GM12878 (cell line): ENCODE measurements at regions not wholly inside any gene's neighbourhood (a gene's known extent, or its start where the extent isn't known, plus 50 kb on each side); places are given as distances from the start of the nearest gene placed in this dataset.

Source experiments
- ATAC-seq: fragments of 200-7000 bp; cut with Tn5 transposase; 3 replicates; pipeline ENCODE4 v1.9.1; 2020; ENCODE audit warnings: mild to moderate bottlenecking, moderate library complexity
- BruUV-seq: library from RNA; stranded (reverse); fragments of 400-500 nt; replicated peaks from 2 replicates; lab custom pipeline; 2021; lab: Mats Ljungman, UMichigan
- CTCF ChIA-PET: fragments of 300-600 bp; sonication (Branson Sonifier 250); formaldehyde crosslinking; extraction: SDS; loops from one replicate; lab custom pipeline; 2021; ENCODE audit warnings: inconsistent platforms; lab: Yijun Ruan, JAX
- POLR2A ChIA-PET: fragments of 350-600 bp; formaldehyde crosslinking; extraction: SDS; loops from one replicate; lab custom pipeline; 2021; ENCODE audit warnings: inconsistent platforms; lab: Charles Lee
- RAD21 ChIA-PET: fragments of 300-600 bp; sonication (Branson Sonifier 250); formaldehyde crosslinking; loops from one replicate; lab custom pipeline; 2023; ENCODE audit warnings: antibody characterized with exemption; ENCODE audit not compliant: unreplicated experiment; lab: Charles Lee
- SMC1A ChIA-PET: fragments of 300-600 bp; sonication (Branson Sonifier 250); formaldehyde crosslinking; loops from one replicate; lab custom pipeline; 2023; ENCODE audit not compliant: unreplicated experiment, uncharacterized antibody; lab: Charles Lee
- DNase-seq: peaks from one replicate; pipeline ENCODE4 v3.0.0-alpha.2; 2011; ENCODE audit warnings: low read depth, low spot score
- FAIRE-seq: peaks from 3 replicates; lab custom pipeline; 2011; peaks lifted over from hg19 to GRCh38; lab: Jason Lieb, UNC
- H2AFZ ChIP-seq: 2 replicates; pipeline ENCODE4 v1.6.0; 2011; ENCODE audit warnings: low read depth, low read length, control low read depth; ENCODE audit not compliant: control insufficient read depth
- H3K27ac ChIP-seq: 2 replicates; pipeline ENCODE4 v1.5.1; 2011; ENCODE audit warnings: control low read depth; ENCODE audit not compliant: control insufficient read depth, insufficient read depth
- H3K27me3 ChIP-seq, 2 experiments: replicated peaks in 1 of 2; 2 replicates each; pipeline versions ENCODE4 v1.6.0 to v1.6.1; 2011; ENCODE audit warnings: low read length in 1 of 2; ENCODE audit not compliant: control insufficient read depth in 2 of 2, insufficient read depth in 2 of 2
- H3K36me3 ChIP-seq, 2 experiments: 2 replicates each; pipeline ENCODE4 v1.5.1; 2011; ENCODE audit warnings: low read length in 1 of 2; ENCODE audit not compliant: control insufficient read depth in 2 of 2, insufficient read depth in 2 of 2
- H3K4me1 ChIP-seq: 2 replicates; pipeline ENCODE4 v1.6.1; 2011; ENCODE audit warnings: mild to moderate bottlenecking, low read length, moderate library complexity, mixed read lengths; ENCODE audit not compliant: control insufficient read depth, insufficient read depth
- H3K4me2 ChIP-seq: 2 replicates; pipeline ENCODE4 v1.6.0; 2011; ENCODE audit warnings: control low read depth; ENCODE audit not compliant: control insufficient read depth, insufficient read depth
- H3K4me3 ChIP-seq: fragments of 200-600 bp; sonication (generic); 2 replicates; pipeline ENCODE4 v1.5.1; 2016
- H3K79me2 ChIP-seq: 2 replicates; pipeline ENCODE4 v1.6.0; 2011; ENCODE audit warnings: low read length; ENCODE audit not compliant: control insufficient read depth, insufficient read depth
- H3K9ac ChIP-seq: 2 replicates; pipeline ENCODE4 v1.8.0; 2011; ENCODE audit warnings: low read length, control low read depth, mixed read lengths; ENCODE audit not compliant: control insufficient read depth, insufficient read depth
- H3K9me3 ChIP-seq: replicated peaks from 3 replicates; pipeline ENCODE4 v1.5.1; 2011; ENCODE audit warnings: mild to moderate bottlenecking, low read length; ENCODE audit not compliant: control insufficient read depth, insufficient read depth
- H4K20me1 ChIP-seq: 2 replicates; pipeline ENCODE4 v1.6.0; 2011; ENCODE audit not compliant: control insufficient read depth, insufficient read depth
- CHD2 ChIP-seq: IDR thresholded peaks from 2 replicates; pipeline ENCODE4 v1.6.1; 2011; ENCODE audit warnings: low read depth, low read length, improper control_type of control experiment, borderline replicate concordance
- FOXK2 ChIP-seq: fragments of 450-650 bp; IDR thresholded peaks from 2 replicates; pipeline ENCODE4 v1.6.1; 2017; ENCODE audit warnings: mild to moderate bottlenecking, moderate library complexity
- KDM1A ChIP-seq: fragments of 200-600 bp; sonication (generic); IDR thresholded peaks from 2 replicates; pipeline ENCODE4 v1.6.1; 2016; ENCODE audit warnings: borderline replicate concordance
- NBN ChIP-seq: fragments of 450-650 bp; IDR thresholded peaks from 2 replicates; pipeline ENCODE4 v1.6.1; 2016
- NFIC ChIP-seq: IDR thresholded peaks from 2 replicates; pipeline ENCODE4 v1.6.1; 2012; ENCODE audit warnings: low read depth, mild to moderate bottlenecking, inconsistent platforms, low read length, moderate library complexity
- NFYA ChIP-seq: IDR thresholded peaks from 2 replicates; pipeline ENCODE4 v1.6.1; 2011; ENCODE audit warnings: low read depth, mild to moderate bottlenecking, low read length, improper control_type of control experiment, borderline replicate concordance
- NR2C2 ChIP-seq: IDR thresholded peaks from 2 replicates; pipeline ENCODE4 v1.6.1; 2011; ENCODE audit warnings: borderline replicate concordance, low read depth; ENCODE audit not compliant: control insufficient read depth, insufficient read length
- RAD51 ChIP-seq: fragments of 450-650 bp; IDR thresholded peaks from 2 replicates; pipeline ENCODE4 v1.6.1; 2016; ENCODE audit warnings: moderate library complexity, mild to moderate bottlenecking, inconsistent platforms
- RBBP5 ChIP-seq: fragments of 200-600 bp; sonication (generic); conservative IDR thresholded peaks from 2 replicates; pipeline ENCODE4 v1.6.1; 2016
- SP1 ChIP-seq: IDR thresholded peaks from one replicate; pipeline ENCODE4 v1.6.1; 2011; ENCODE audit warnings: low read depth, low read length
- SUPT20H ChIP-seq: IDR thresholded peaks from 2 replicates; pipeline ENCODE4 v1.6.1; 2011; ENCODE audit warnings: low read depth, mild to moderate bottlenecking, low read length, moderate library complexity, borderline replicate concordance; ENCODE audit not compliant: control insufficient read depth
- TARDBP ChIP-seq: IDR thresholded peaks from 2 replicates; pipeline ENCODE4 v1.6.1; 2016; ENCODE audit warnings: borderline replicate concordance
- ZNF384 ChIP-seq: IDR thresholded peaks from 2 replicates; pipeline ENCODE4 v1.6.1; 2012; ENCODE audit warnings: low read depth, mild to moderate bottlenecking, low read length, improper control_type of control experiment, borderline replicate concordance
- WGBS: methylation state at CpG from one replicate; pipeline ENCODE4 v1.1.6; 2016; ENCODE audit warnings: low lambda C conversion rate; ENCODE audit not compliant: insufficient replicate concordance, insufficient coverage; ENCODE audit errors: missing lambda C conversion rate; 5-methylcytosine and 5-hydroxymethylcytosine counted together
- in situ Hi-C: fragments of 300-500 bp; cut with MboI; formaldehyde crosslinking; loops from 9 replicates; pipeline ENCODE4 v1.14.3; 2018; ENCODE audit warnings: mixed read lengths
- intact Hi-C: fragments of 100-400 bp; cut with micrococcal nuclease; formaldehyde crosslinking; loops from one replicate; pipeline ENCODE4 v1.14.2; 2022; ENCODE audit not compliant: unreplicated experiment
- TF ChIP-seq, protein P1 (sequence below): fragments of 450-650 bp; IDR thresholded peaks from 2 replicates; pipeline ENCODE4 v1.6.1; 2016; ENCODE audit warnings: mild to moderate bottlenecking
- TF ChIP-seq, protein P2 (sequence below): IDR thresholded peaks from 2 replicates; pipeline ENCODE4 v1.6.1; 2012; ENCODE audit warnings: low read depth, low read length, improper control_type of control experiment
- TF ChIP-seq, protein P3 (sequence below): fragments of 450-650 bp; IDR thresholded peaks from 2 replicates; pipeline ENCODE4 v1.6.1; 2018; ENCODE audit warnings: mild to moderate bottlenecking, low read depth, moderate library complexity; ENCODE audit not compliant: partially characterized antibody
- TF ChIP-seq, protein P4 (sequence below): IDR thresholded peaks from 2 replicates; pipeline ENCODE4 v1.6.1; 2011; ENCODE audit warnings: borderline replicate concordance, low read depth, mild to moderate bottlenecking, moderate library complexity, mixed read lengths, low read length; ENCODE audit not compliant: insufficient read depth; ENCODE audit errors: extremely low read length
- TF ChIP-seq, protein P5 (sequence below): fragments of 450-650 bp; IDR thresholded peaks from 2 replicates; pipeline ENCODE4 v1.6.1; 2016; ENCODE audit warnings: mild to moderate bottlenecking

DNA sequence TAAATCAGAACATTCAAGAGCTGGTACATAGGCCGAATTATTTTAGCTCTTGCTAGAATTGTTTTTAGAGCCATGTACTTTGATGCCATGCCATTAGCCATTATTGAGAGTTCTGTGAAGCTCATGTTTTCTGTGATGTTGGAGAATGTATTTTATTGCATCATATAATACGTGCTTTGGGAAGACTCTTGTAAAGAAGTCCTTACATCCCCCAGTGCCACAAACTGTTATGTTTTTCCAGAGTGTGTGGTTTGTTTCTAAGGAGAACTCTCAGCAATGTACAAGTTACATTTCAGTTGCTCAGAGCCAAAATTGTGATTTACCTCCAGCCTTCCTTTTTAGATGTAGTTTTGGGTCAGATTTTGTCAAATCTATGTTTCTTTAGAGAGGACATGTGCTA lies 148.6 kb downstream of the HAUS1 start:
- CTCF ChIA-PET = no interaction called here
- peaks cover 22% of the 10 kb centered on the region for H3K4me1 ChIP-seq

More for the DNA sequence above, 148.6 kb downstream of the HAUS1 start:
- ChIA-PET SMC1A (interaction anchor here (0.6 to 1.1 kb wide), 2 partner anchors 16 to 77 kb away, joined by 3 to 4 read pairs; no protein-coding TSS in a partner anchor), POLR2A (interaction anchor here (0.5 kb wide), 1 partner anchor 60 kb away, joined by 6 read pairs; no protein-coding TSS in a partner anchor), RAD21 (interaction anchor here (1.8 kb wide), 1 partner anchor 79 kb away, joined by 7 read pairs; a partner anchor contains a TSS)
- no peak for FAIRE-seq
- BruUV-seq = no TSS peak
- TF ChIP-seq, protein P1, sequence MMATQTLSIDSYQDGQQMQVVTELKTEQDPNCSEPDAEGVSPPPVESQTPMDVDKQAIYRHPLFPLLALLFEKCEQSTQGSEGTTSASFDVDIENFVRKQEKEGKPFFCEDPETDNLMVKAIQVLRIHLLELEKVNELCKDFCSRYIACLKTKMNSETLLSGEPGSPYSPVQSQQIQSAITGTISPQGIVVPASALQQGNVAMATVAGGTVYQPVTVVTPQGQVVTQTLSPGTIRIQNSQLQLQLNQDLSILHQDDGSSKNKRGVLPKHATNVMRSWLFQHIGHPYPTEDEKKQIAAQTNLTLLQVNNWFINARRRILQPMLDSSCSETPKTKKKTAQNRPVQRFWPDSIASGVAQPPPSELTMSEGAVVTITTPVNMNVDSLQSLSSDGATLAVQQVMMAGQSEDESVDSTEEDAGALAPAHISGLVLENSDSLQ = no peak
- TF ChIP-seq CHD2 (no peak), NFIC (no peak), TARDBP (no peak), SUPT20H (no peak), ZNF384 (no peak), RAD51 (no peak), FOXK2 (no peak), KDM1A (no peak), NFYA (no peak), NBN (no peak), NR2C2 (no peak), SP1 (no peak), RBBP5 (no peak)
- TF ChIP-seq, protein P2, sequence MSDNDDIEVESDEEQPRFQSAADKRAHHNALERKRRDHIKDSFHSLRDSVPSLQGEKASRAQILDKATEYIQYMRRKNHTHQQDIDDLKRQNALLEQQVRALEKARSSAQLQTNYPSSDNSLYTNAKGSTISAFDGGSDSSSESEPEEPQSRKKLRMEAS = no peak
- TF ChIP-seq, protein P3, sequence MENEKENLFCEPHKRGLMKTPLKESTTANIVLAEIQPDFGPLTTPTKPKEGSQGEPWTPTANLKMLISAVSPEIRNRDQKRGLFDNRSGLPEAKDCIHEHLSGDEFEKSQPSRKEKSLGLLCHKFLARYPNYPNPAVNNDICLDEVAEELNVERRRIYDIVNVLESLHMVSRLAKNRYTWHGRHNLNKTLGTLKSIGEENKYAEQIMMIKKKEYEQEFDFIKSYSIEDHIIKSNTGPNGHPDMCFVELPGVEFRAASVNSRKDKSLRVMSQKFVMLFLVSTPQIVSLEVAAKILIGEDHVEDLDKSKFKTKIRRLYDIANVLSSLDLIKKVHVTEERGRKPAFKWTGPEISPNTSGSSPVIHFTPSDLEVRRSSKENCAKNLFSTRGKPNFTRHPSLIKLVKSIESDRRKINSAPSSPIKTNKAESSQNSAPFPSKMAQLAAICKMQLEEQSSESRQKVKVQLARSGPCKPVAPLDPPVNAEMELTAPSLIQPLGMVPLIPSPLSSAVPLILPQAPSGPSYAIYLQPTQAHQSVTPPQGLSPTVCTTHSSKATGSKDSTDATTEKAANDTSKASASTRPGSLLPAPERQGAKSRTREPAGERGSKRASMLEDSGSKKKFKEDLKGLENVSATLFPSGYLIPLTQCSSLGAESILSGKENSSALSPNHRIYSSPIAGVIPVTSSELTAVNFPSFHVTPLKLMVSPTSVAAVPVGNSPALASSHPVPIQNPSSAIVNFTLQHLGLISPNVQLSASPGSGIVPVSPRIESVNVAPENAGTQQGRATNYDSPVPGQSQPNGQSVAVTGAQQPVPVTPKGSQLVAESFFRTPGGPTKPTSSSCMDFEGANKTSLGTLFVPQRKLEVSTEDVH = no peak
- TF ChIP-seq, protein P4, sequence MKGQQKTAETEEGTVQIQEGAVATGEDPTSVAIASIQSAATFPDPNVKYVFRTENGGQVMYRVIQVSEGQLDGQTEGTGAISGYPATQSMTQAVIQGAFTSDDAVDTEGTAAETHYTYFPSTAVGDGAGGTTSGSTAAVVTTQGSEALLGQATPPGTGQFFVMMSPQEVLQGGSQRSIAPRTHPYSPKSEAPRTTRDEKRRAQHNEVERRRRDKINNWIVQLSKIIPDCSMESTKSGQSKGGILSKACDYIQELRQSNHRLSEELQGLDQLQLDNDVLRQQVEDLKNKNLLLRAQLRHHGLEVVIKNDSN = no peak
- TF ChIP-seq, protein P5, sequence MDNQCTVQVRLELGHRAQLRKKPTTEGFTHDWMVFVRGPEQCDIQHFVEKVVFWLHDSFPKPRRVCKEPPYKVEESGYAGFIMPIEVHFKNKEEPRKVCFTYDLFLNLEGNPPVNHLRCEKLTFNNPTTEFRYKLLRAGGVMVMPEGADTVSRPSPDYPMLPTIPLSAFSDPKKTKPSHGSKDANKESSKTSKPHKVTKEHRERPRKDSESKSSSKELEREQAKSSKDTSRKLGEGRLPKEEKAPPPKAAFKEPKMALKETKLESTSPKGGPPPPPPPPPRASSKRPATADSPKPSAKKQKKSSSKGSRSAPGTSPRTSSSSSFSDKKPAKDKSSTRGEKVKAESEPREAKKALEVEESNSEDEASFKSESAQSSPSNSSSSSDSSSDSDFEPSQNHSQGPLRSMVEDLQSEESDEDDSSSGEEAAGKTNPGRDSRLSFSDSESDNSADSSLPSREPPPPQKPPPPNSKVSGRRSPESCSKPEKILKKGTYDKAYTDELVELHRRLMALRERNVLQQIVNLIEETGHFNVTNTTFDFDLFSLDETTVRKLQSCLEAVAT = no peak
- H2AFZ ChIP-seq = no peak overlapping the region
- intact Hi-C loops (no loop called here), in situ Hi-C loops (no loop called here)
- peaks cover 0 to 3% of the 10 kb centered on the region in 2 experiments; a peak in 3 of 4 replicates for H3K36me3 ChIP-seq
- WGBS = 94% methylated on average over 2 of the region's 2 CpGs
- H3K27me3 ChIP-seq = no peaks in the 10 kb centered on the region
- no peak for DNase-seq
- peaks cover 21% of the 10 kb centered on the region for H3K79me2 ChIP-seq
- H3K9ac ChIP-seq = no peak overlapping the region
- H3K4me3 ChIP-seq = no peak overlapping the region
- H3K4me2 ChIP-seq = no peak overlapping the region
- ATAC-seq = no peak
- no peak overlapping the region for H3K27ac ChIP-seq
- H4K20me1 ChIP-seq = no peaks in the 10 kb centered on the region
- H3K9me3 ChIP-seq = no peaks in the 10 kb centered on the region
